Stimulated activated CD4-positive, alpha-beta T cell treated with anti-CD3 and anti-CD28 coated beads, Interleukin-1b, Interleukin-23, amount 100 ng/mL, for 1 hour (primary cell): ENCODE measurements at regions not wholly inside any gene's neighbourhood (a gene's known extent, or its start where the extent isn't known, plus 50 kb on each side); places are given as distances from the start of the nearest gene placed in this dataset.

Experiments used
- DNase-seq, 2 donors: peaks; one replicate each; pipeline ENCODE4 v3.0.0-alpha.2; 2020; ENCODE audit warnings: low read depth in 2 of 2

DNA sequence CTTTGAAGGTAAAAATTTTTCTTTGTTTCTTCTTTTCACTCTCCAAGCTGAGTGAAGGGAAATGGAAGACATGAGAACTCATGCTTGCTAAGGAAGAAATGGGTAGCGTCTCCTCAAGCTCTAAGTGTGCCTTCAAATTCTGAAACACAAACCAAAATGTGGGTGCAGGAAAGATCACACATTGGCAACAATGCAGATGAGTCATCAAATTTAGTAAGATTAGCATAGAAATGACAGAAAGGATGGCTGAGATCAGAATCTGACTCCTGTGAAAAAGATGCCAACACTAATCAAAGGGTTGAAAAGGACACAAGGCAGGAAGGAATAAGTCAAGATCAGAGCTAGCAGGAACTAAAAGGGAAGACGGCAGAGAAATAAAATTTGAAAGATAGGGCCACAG is 61.1 kb upstream of the ZNF462 start:
- no peak for DNase-seq
